SK-N-SH treated with all-trans-retinoic acid at 6 μM for 48 hours (cell line): ENCODE measurements at regions not wholly inside any gene's neighbourhood (a gene's known extent, or its start where the extent isn't known, plus 50 kb on each side); places are given as distances from the start of the nearest gene placed in this dataset.

Experiments used
- ATAC-seq: fragments of 200-7000 bp; cut with Tn5 transposase; 3 replicates; pipeline ENCODE4 v1.9.1; 2020; ENCODE audit warnings: mild to moderate bottlenecking, moderate library complexity
- BACH2 ChIP-seq: fragments of 250-450 bp; sonication (Bioruptor Pico); IDR thresholded peaks from 2 replicates; pipeline ENCODE4 v1.9.0; 2021; ENCODE audit warnings: mild to moderate bottlenecking, borderline replicate concordance
- CREB5 ChIP-seq: fragments of 250-450 bp; sonication (Bioruptor Pico); IDR thresholded peaks from 2 replicates; pipeline ENCODE4 v1.5.1; 2020; ENCODE audit warnings: low read depth, mild to moderate bottlenecking, moderate library complexity
- CSDC2 ChIP-seq: fragments of 250-450 bp; sonication (Bioruptor Pico); IDR thresholded peaks from 2 replicates; pipeline ENCODE4 v1.5.0; 2020; ENCODE audit warnings: mild to moderate bottlenecking, moderate library complexity
- CSRNP3 ChIP-seq: fragments of 250-450 bp; sonication (Bioruptor Pico); IDR thresholded peaks from 2 replicates; pipeline ENCODE4 v1.5.1; 2021; ENCODE audit warnings: mild to moderate bottlenecking, moderate library complexity
- GLIS3 ChIP-seq: fragments of 250-450 bp; sonication (Bioruptor Pico); IDR thresholded peaks from 2 replicates; pipeline ENCODE4 v1.5.0; 2020; ENCODE audit warnings: mild to moderate bottlenecking, moderate library complexity
- ISL1 ChIP-seq: fragments of 250-450 bp; sonication (Bioruptor Pico); IDR thresholded peaks from 2 replicates; pipeline ENCODE4 v2.1.2; 2022; ENCODE audit warnings: mild to moderate bottlenecking, moderate library complexity
- PATZ1 ChIP-seq: fragments of 250-450 bp; sonication (Bioruptor Pico); IDR thresholded peaks from 2 replicates; pipeline ENCODE4 v1.8.0; 2020; ENCODE audit warnings: mild to moderate bottlenecking, moderate library complexity, borderline replicate concordance
- POU6F1 ChIP-seq: fragments of 250-450 bp; sonication (Bioruptor Pico); IDR thresholded peaks from 2 replicates; pipeline ENCODE4 v1.8.0; 2021; ENCODE audit warnings: low read depth, mild to moderate bottlenecking, moderate library complexity, borderline replicate concordance
- PPARA ChIP-seq: fragments of 250-450 bp; sonication (Bioruptor Pico); IDR thresholded peaks from 2 replicates; pipeline ENCODE4 v1.5.0; 2020; ENCODE audit warnings: mild to moderate bottlenecking, borderline replicate concordance
- RARB ChIP-seq: fragments of 250-450 bp; sonication (Bioruptor Pico); IDR thresholded peaks from 2 replicates; pipeline ENCODE4 v1.8.0; 2021; ENCODE audit warnings: mild to moderate bottlenecking, moderate library complexity
- SNAI2 ChIP-seq: fragments of 250-450 bp; sonication (Bioruptor Pico); IDR thresholded peaks from 2 replicates; pipeline ENCODE4 v1.5.0; 2020; ENCODE audit warnings: mild to moderate bottlenecking, moderate library complexity
- TCF4 ChIP-seq: fragments of 250-450 bp; sonication (Bioruptor Pico); IDR thresholded peaks from 2 replicates; pipeline ENCODE4 v1.8.0; 2021; ENCODE audit warnings: mild to moderate bottlenecking, moderate library complexity, borderline replicate concordance
- TOX ChIP-seq: fragments of 250-450 bp; sonication (Bioruptor Pico); IDR thresholded peaks from 2 replicates; pipeline ENCODE4 v1.8.0; 2021; ENCODE audit warnings: mild to moderate bottlenecking, moderate library complexity, borderline replicate concordance
- TSHZ2 ChIP-seq: fragments of 250-450 bp; sonication (Bioruptor Pico); IDR thresholded peaks from 2 replicates; pipeline ENCODE4 v1.5.0; 2020; ENCODE audit warnings: mild to moderate bottlenecking, moderate library complexity
- ZC3H10 ChIP-seq: fragments of 250-450 bp; sonication (Bioruptor Pico); IDR thresholded peaks from 2 replicates; pipeline ENCODE4 v1.5.1; 2021; ENCODE audit warnings: mild to moderate bottlenecking, moderate library complexity
- ZFP30 ChIP-seq: fragments of 450-650 bp; formaldehyde crosslinking; IDR thresholded peaks from 2 replicates; pipeline ENCODE4 v1.5.0; 2022; ENCODE audit warnings: mild to moderate bottlenecking, moderate library complexity
- ZNF70 ChIP-seq: fragments of 450-650 bp; formaldehyde crosslinking; IDR thresholded peaks from 2 replicates; pipeline ENCODE4 v1.5.0; 2020; ENCODE audit warnings: mild to moderate bottlenecking, moderate library complexity
- ZNF8 ChIP-seq: fragments of 450-650 bp; formaldehyde crosslinking; IDR thresholded peaks from 2 replicates; pipeline ENCODE4 v1.5.0; 2020; ENCODE audit warnings: mild to moderate bottlenecking, moderate library complexity

- ATAC-seq: no peak
- TF ChIP-seq CSDC2 (CRISPR knock-in tag): no peak
Observed at GRCh38 chr4:156553659-156554058, 417.9 kb downstream of the PDGFC start.

GRCh38 chr4:156547891-156548290 lies 423.7 kb downstream of the PDGFC start:
- no peak for TF ChIP-seq GLIS3 (CRISPR knock-in tag)
- TF ChIP-seq POU6F1 (CRISPR knock-in tag): no peak
- TF ChIP-seq ZC3H10 (CRISPR knock-in tag): no peak
- no peak for TF ChIP-seq CREB5 (CRISPR knock-in tag)
- no peak for TF ChIP-seq ZNF8
- TF ChIP-seq RARB (CRISPR knock-in tag): no peak
- no peak for TF ChIP-seq TCF4 (CRISPR knock-in tag)
- TF ChIP-seq ISL1 (CRISPR knock-in tag): no peak
- no peak for TF ChIP-seq PPARA
- no peak for TF ChIP-seq SNAI2 (CRISPR knock-in tag)
- TF ChIP-seq CSRNP3 (CRISPR knock-in tag): no peak
- no peak for TF ChIP-seq PATZ1
- no peak for TF ChIP-seq BACH2 (CRISPR knock-in tag)
- ATAC-seq: peak; percentile 82

GRCh38 chr4:156547439-156547838 lies 424.2 kb downstream of the PDGFC start:
- ATAC-seq: peak; percentile 97
- TF ChIP-seq TOX (CRISPR knock-in tag): peak; percentile 63; the same call in 1 of the 2 replicates
- no peak for TF ChIP-seq ZNF70 (CRISPR knock-in tag)
- no peak for TF ChIP-seq ZFP30 (CRISPR knock-in tag)
- no peak for TF ChIP-seq TSHZ2
- TF ChIP-seq CREB5 (CRISPR knock-in tag): no peak
